Neural cell (in vitro differentiated cells): ENCODE measurements at regions not wholly inside any gene's neighbourhood (a gene's known extent, or its start where the extent isn't known, plus 50 kb on each side); places are given as distances from the start of the nearest gene placed in this dataset.

Source experiments
- H2AFZ ChIP-seq: fragments of 200-600, 300-800 bp; sonication (generic), shearing (Covaris generic); 2 replicates; pipeline ENCODE4 v1.6.0; 2014; ENCODE audit warnings: low read depth, mild to moderate bottlenecking, antibody characterized with exemption, low read length, moderate library complexity
- H3F3A ChIP-seq: fragments of 200-600 bp; shearing (Covaris generic); 2 replicates; pipeline ENCODE4 v1.6.1; 2016; ENCODE audit warnings: mild to moderate bottlenecking, moderate library complexity, mixed read lengths, antibody characterized with exemption, low read length; ENCODE audit not compliant: insufficient read depth, poor library complexity, severe bottlenecking
- H3K27ac ChIP-seq: fragments of 200-600, 300-800 bp; sonication (generic), shearing (Covaris generic); 2 replicates; pipeline ENCODE4 v1.5.1; 2014; ENCODE audit warnings: mild to moderate bottlenecking, low read length, moderate library complexity
- H3K27me3 ChIP-seq: fragments of 300-800, 200-600 bp; sonication (generic), shearing (Covaris generic); 2 replicates; pipeline ENCODE4 v1.6.0; 2014; ENCODE audit warnings: mild to moderate bottlenecking, low read depth, low read length, moderate library complexity; ENCODE audit not compliant: insufficient read depth
- H3K36me3 ChIP-seq: fragments of 300-800, 200-600 bp; sonication (generic), shearing (Covaris generic); 2 replicates; pipeline ENCODE4 v1.5.1; 2014; ENCODE audit warnings: mild to moderate bottlenecking, antibody characterized with exemption, low read length, moderate library complexity; ENCODE audit not compliant: insufficient read depth
- H3K4me2 ChIP-seq: fragments of 300-800, 200-600 bp; sonication (generic), shearing (Covaris generic); 2 replicates; pipeline ENCODE4 v1.6.0; 2014; ENCODE audit warnings: mild to moderate bottlenecking, low read length
- H3K4me3 ChIP-seq: fragments of 300-800, 200-600 bp; sonication (generic), shearing (Covaris generic); 2 replicates; pipeline ENCODE4 v1.5.1; 2014; ENCODE audit warnings: mild to moderate bottlenecking, low read length, moderate library complexity
- H3K79me2 ChIP-seq: fragments of 200-600 bp; shearing (Covaris generic); replicated peaks from 2 replicates; pipeline ENCODE4 v1.6.0; 2014; ENCODE audit warnings: mild to moderate bottlenecking, low read length, moderate library complexity; ENCODE audit not compliant: insufficient read depth
- H3K9ac ChIP-seq: fragments of 300-800, 200-600 bp; sonication (generic), shearing (Covaris generic); 2 replicates; pipeline ENCODE4 v1.6.1; 2016; ENCODE audit warnings: mild to moderate bottlenecking, low read length, mixed read lengths
- H3K9me2 ChIP-seq: fragments of 200-600 bp; shearing (Covaris generic); 2 replicates; pipeline ENCODE4 v1.6.1; 2016; ENCODE audit warnings: mild to moderate bottlenecking, low read length, mixed read lengths; ENCODE audit not compliant: insufficient read depth
- H3K9me3 ChIP-seq: fragments of 200-600, 300-800 bp; sonication (generic), shearing (Covaris generic); 2 replicates; pipeline ENCODE4 v1.6.1; 2016; ENCODE audit warnings: mild to moderate bottlenecking, mixed run types, low read length, moderate library complexity, mixed read lengths
- H4K20me1 ChIP-seq: fragments of 200-600 bp; shearing (Covaris generic); 2 replicates; pipeline ENCODE4 v1.6.1; 2016; ENCODE audit warnings: mild to moderate bottlenecking, mixed run types; ENCODE audit not compliant: insufficient read depth
- CTCF ChIP-seq: fragments of 450-650 bp; IDR thresholded peaks from 2 replicates; pipeline ENCODE4 v1.5.1; 2014; ENCODE audit warnings: antibody characterized with exemption, mild to moderate bottlenecking, moderate library complexity; ENCODE audit not compliant: poor library complexity, severe bottlenecking
- EP300 ChIP-seq: fragments of 450-650 bp; conservative IDR thresholded peaks from 2 replicates; pipeline ENCODE4 v1.6.1; 2014; ENCODE audit warnings: antibody characterized with exemption, mild to moderate bottlenecking, moderate library complexity; ENCODE audit not compliant: poor library complexity, severe bottlenecking
- EZH2 ChIP-seq: fragments of 200-600, 300-800 bp; shearing (Covaris generic), sonication (generic); IDR thresholded peaks from 2 replicates; pipeline ENCODE4 v1.6.1; 2014; ENCODE audit warnings: antibody characterized with exemption, low read length, borderline replicate concordance, mild to moderate bottlenecking; ENCODE audit not compliant: insufficient read depth, poor library complexity, severe bottlenecking
- MXI1 ChIP-seq: fragments of 450-650 bp; conservative IDR thresholded peaks from 2 replicates; pipeline ENCODE4 v1.6.1; 2014; ENCODE audit warnings: antibody characterized with exemption, mild to moderate bottlenecking; ENCODE audit not compliant: poor library complexity, severe bottlenecking
- POLR2AphosphoS5 ChIP-seq: IDR thresholded peaks from 2 replicates; pipeline ENCODE4 v1.6.1; 2012
- RAD21 ChIP-seq: fragments of 450-650 bp; conservative IDR thresholded peaks from 2 replicates; pipeline ENCODE4 v1.6.1; 2014; ENCODE audit warnings: antibody characterized with exemption, mild to moderate bottlenecking, moderate library complexity
- SMC3 ChIP-seq: fragments of 450-650 bp; conservative IDR thresholded peaks from 2 replicates; pipeline ENCODE4 v1.6.1; 2014; ENCODE audit warnings: antibody characterized with exemption, mild to moderate bottlenecking, moderate library complexity; ENCODE audit not compliant: poor library complexity
- TAF1 ChIP-seq: IDR thresholded peaks from 2 replicates; pipeline ENCODE4 v1.6.1; 2012; ENCODE audit warnings: low read depth
- TF ChIP-seq, protein P1 (sequence below): IDR thresholded peaks from 2 replicates; pipeline ENCODE4 v1.6.1; 2012; ENCODE audit warnings: borderline replicate concordance

DNA sequence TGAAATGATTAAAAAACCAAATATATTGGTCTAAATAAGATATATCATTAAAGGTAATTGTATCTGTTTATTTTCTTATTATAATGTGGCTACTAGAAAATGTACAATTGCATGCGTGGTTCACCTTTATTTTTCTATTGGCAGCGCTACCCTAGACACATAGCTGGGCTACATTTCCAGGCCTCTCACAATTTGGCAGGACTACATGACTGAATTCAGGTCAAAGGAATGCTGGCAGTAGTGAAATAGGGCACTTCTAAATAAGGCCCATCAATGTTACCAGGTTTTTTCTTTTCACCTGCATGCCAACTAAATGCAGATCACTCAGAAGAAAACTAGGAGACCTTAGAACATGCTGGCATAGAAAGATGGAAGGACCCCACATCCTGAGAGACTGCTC, 1072.9 kb upstream of the SLIT2 start:
- Histone ChIP-seq H4K20me1 (no peaks in the 10 kb centered on the region), H3K79me2 (no peaks in the 10 kb centered on the region), H3K27me3 (no peaks in the 10 kb centered on the region), H3K4me2 (no peak overlapping the region), H3K27ac (no peak overlapping the region), H3K36me3 (no peaks in the 10 kb centered on the region), H3K9me3 (no peaks in the 10 kb centered on the region), H3F3A (no peaks in the 10 kb centered on the region), H2AFZ (no peak overlapping the region), H3K4me3 (no peak overlapping the region), H3K9me2 (no peaks in the 10 kb centered on the region), H3K9ac (no peak overlapping the region)
- TF ChIP-seq MXI1 (no peak), SMC3 (no peak), CTCF (no peak), POLR2AphosphoS5 (no peak), TAF1 (no peak), RAD21 (no peak), EZH2 (no peak), EP300 (no peak)
- TF ChIP-seq, protein P1, sequence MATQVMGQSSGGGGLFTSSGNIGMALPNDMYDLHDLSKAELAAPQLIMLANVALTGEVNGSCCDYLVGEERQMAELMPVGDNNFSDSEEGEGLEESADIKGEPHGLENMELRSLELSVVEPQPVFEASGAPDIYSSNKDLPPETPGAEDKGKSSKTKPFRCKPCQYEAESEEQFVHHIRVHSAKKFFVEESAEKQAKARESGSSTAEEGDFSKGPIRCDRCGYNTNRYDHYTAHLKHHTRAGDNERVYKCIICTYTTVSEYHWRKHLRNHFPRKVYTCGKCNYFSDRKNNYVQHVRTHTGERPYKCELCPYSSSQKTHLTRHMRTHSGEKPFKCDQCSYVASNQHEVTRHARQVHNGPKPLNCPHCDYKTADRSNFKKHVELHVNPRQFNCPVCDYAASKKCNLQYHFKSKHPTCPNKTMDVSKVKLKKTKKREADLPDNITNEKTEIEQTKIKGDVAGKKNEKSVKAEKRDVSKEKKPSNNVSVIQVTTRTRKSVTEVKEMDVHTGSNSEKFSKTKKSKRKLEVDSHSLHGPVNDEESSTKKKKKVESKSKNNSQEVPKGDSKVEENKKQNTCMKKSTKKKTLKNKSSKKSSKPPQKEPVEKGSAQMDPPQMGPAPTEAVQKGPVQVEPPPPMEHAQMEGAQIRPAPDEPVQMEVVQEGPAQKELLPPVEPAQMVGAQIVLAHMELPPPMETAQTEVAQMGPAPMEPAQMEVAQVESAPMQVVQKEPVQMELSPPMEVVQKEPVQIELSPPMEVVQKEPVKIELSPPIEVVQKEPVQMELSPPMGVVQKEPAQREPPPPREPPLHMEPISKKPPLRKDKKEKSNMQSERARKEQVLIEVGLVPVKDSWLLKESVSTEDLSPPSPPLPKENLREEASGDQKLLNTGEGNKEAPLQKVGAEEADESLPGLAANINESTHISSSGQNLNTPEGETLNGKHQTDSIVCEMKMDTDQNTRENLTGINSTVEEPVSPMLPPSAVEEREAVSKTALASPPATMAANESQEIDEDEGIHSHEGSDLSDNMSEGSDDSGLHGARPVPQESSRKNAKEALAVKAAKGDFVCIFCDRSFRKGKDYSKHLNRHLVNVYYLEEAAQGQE, result no peak

GRCh38 chr4:19177616-19178015, 1074.1 kb upstream of the SLIT2 start:
- Histone ChIP-seq H3K36me3 (no peaks in the 10 kb centered on the region), H3K79me2 (no peaks in the 10 kb centered on the region), H3K4me3 (no peak overlapping the region), H3F3A (no peaks in the 10 kb centered on the region), H3K27ac (no peak overlapping the region), H3K9me3 (no peaks in the 10 kb centered on the region), H3K4me2 (no peak overlapping the region), H3K27me3 (no peaks in the 10 kb centered on the region), H3K9me2 (no peaks in the 10 kb centered on the region), H4K20me1 (no peaks in the 10 kb centered on the region), H3K9ac (no peak overlapping the region), H2AFZ (no peak overlapping the region)
- TF ChIP-seq TAF1 (no peak), CTCF (no peak), RAD21 (no peak), SMC3 (no peak), EZH2 (no peak), MXI1 (no peak), EP300 (no peak), POLR2AphosphoS5 (no peak)
- TF ChIP-seq, protein P1, result no peak
